ENCODE measurements at regions not wholly inside any gene's neighbourhood (a gene's known extent, or its start where the extent isn't known, plus 50 kb on each side); places are given as distances from the start of the nearest gene placed in this dataset.

GRCh38 chr1:221435504-221435904 is 306.4 kb downstream of the DUSP10 start:
- TF ChIP-seq, protein P1, sequence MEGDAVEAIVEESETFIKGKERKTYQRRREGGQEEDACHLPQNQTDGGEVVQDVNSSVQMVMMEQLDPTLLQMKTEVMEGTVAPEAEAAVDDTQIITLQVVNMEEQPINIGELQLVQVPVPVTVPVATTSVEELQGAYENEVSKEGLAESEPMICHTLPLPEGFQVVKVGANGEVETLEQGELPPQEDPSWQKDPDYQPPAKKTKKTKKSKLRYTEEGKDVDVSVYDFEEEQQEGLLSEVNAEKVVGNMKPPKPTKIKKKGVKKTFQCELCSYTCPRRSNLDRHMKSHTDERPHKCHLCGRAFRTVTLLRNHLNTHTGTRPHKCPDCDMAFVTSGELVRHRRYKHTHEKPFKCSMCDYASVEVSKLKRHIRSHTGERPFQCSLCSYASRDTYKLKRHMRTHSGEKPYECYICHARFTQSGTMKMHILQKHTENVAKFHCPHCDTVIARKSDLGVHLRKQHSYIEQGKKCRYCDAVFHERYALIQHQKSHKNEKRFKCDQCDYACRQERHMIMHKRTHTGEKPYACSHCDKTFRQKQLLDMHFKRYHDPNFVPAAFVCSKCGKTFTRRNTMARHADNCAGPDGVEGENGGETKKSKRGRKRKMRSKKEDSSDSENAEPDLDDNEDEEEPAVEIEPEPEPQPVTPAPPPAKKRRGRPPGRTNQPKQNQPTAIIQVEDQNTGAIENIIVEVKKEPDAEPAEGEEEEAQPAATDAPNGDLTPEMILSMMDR (conservative IDR thresholded peaks at IDR 0.05 in 1 of 2, IDR thresholded peaks at IDR 0.05 in 1 of 2; ENCODE audit: low read depth in 1 of 2, low read length in 2 of 2): peak; percentile 96 to 97
- no peak for TF ChIP-seq EZH2 (IDR thresholded peaks at IDR 0.05; ENCODE audit: low read length, missing control alignments)
